OCI-LY7 (cell line): ENCODE measurements at regions not wholly inside any gene's neighbourhood (a gene's known extent, or its start where the extent isn't known, plus 50 kb on each side); places are given as distances from the start of the nearest gene placed in this dataset.
"Not testable (repeated sequence)": the region's sequence is repeated elsewhere in the genome, so short reads cannot be mapped to it uniquely, and the experiment has no call there.

Source experiments
- BruUV-seq: library from RNA; stranded (reverse); fragments of 400-500 nt; replicated peaks from 2 replicates; lab custom pipeline; 2021; lab: Mats Ljungman, UMichigan
- CTCF ChIA-PET: fragments of 300-600 bp; sonication (Branson Sonifier 250); formaldehyde crosslinking; loops from one replicate; lab custom pipeline; 2022; ENCODE audit warnings: antibody characterized with exemption; ENCODE audit not compliant: unreplicated experiment; lab: Charles Lee
- POLR2A ChIA-PET: fragments of 300-600 bp; sonication (Branson Sonifier 250); formaldehyde crosslinking; loops from one replicate; lab custom pipeline; 2022; ENCODE audit warnings: antibody characterized with exemption; lab: Charles Lee
- DNase-seq: peaks from one replicate; pipeline ENCODE4 v3.0.0-alpha.2; 2015; ENCODE audit warnings: low spot score
- H2AFZ ChIP-seq: fragments of 200-600 bp; sonication (generic), shearing (Covaris generic); 2 replicates; pipeline ENCODE4 v1.6.1; 2014; ENCODE audit warnings: mild to moderate bottlenecking, antibody characterized with exemption, low read length, moderate library complexity
- H3K27ac ChIP-seq: fragments of 200-600 bp; sonication (generic); 2 replicates; pipeline ENCODE4 v1.5.1; 2014; ENCODE audit warnings: mixed run types, low read depth, mild to moderate bottlenecking, moderate library complexity, low read length, inconsistent platforms; ENCODE audit not compliant: poor library complexity, severe bottlenecking
- H3K36me3 ChIP-seq: fragments of 200-600 bp; sonication (generic); 2 replicates; pipeline ENCODE4 v1.6.1; 2014; ENCODE audit warnings: mild to moderate bottlenecking, antibody characterized with exemption, low read length, moderate library complexity, mixed read lengths; ENCODE audit not compliant: insufficient read depth
- H3K4me1 ChIP-seq: fragments of 200-600 bp; sonication (generic); 2 replicates; pipeline ENCODE4 v1.5.1; 2014; ENCODE audit warnings: mild to moderate bottlenecking, low read length; ENCODE audit not compliant: insufficient read depth, poor library complexity, severe bottlenecking
- H3K4me2 ChIP-seq: fragments of 200-600 bp; sonication (generic); 2 replicates; pipeline ENCODE4 v1.6.1; 2014; ENCODE audit warnings: mild to moderate bottlenecking, low read length
- H3K4me3 ChIP-seq: fragments of 200-600 bp; sonication (generic); 2 replicates; pipeline ENCODE4 v1.5.1; 2014; ENCODE audit warnings: mild to moderate bottlenecking, low read depth, low read length; ENCODE audit not compliant: poor library complexity, severe bottlenecking
- H3K79me2 ChIP-seq: fragments of 200-600 bp; sonication (generic); 2 replicates; pipeline ENCODE4 v1.6.1; 2016; ENCODE audit warnings: low read depth, mild to moderate bottlenecking, low read length, moderate library complexity, mixed read lengths; ENCODE audit not compliant: insufficient read depth
- H3K9me2 ChIP-seq: fragments of 200-600 bp; sonication (generic); 2 replicates; pipeline ENCODE4 v1.6.1; 2016; ENCODE audit warnings: mild to moderate bottlenecking, low read length, mixed read lengths; ENCODE audit not compliant: insufficient read depth
- H3K9me3 ChIP-seq: fragments of 200-600 bp; sonication (generic); 2 replicates; pipeline ENCODE4 v1.6.1; 2014; ENCODE audit warnings: mild to moderate bottlenecking, mixed run types, low read length, mixed read lengths
- H4K20me1 ChIP-seq: fragments of 200-600 bp; sonication (generic); 2 replicates; pipeline ENCODE4 v1.6.1; 2014; ENCODE audit warnings: mild to moderate bottlenecking, antibody characterized with exemption, low read length, moderate library complexity, mixed read lengths; ENCODE audit not compliant: insufficient read depth
- EZH2phosphoT487 ChIP-seq: fragments of 200-600 bp; sonication (generic); IDR thresholded peaks from 2 replicates; pipeline ENCODE4 v1.6.1; 2018; ENCODE audit warnings: low read depth, borderline replicate concordance, mild to moderate bottlenecking, mixed run types, antibody characterized with exemption, low read length, moderate library complexity, mixed read lengths
- intact Hi-C: fragments of 100-400 bp; cut with micrococcal nuclease; formaldehyde crosslinking; loops from one replicate; pipeline ENCODE4 v1.10.0; 2022; ENCODE audit not compliant: unreplicated experiment
- TF ChIP-seq, protein P1 (sequence below): fragments of 200-600 bp; sonication (generic); conservative IDR thresholded peaks from 2 replicates; pipeline ENCODE4 v1.5.1; 2014; ENCODE audit warnings: mild to moderate bottlenecking, antibody characterized with exemption, low read length, moderate library complexity, mixed read lengths

DNA sequence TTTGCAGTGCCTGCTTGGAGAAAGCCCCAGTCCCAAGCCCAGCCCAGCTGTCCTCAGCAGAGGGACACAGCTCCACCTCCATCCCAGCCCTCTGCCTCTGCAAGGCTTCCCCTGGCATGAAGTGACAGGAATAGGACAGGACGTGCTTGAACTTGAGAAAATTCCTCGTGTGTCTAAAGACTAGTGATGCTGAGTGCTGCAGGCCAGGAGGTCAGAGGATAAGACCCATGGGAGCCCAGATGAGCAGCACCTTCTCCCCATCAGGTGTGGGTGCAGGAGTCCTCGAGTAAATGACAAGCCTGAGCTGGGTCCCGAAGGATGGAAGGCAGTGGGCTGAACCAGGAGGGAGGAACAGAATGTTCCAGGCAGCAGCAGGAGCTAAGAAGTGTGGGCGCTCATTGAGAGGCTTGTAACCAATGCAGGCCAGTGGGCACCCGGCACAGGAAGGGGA lies 67.8 kb upstream of the UXS1 start:
- no TSS peak for BruUV-seq
- Histone ChIP-seq H3K79me2 (no peaks in the 10 kb centered on the region), H3K4me1 (no peaks in the 10 kb centered on the region), H3K4me2 (no peak overlapping the region), H3K27ac (no peak overlapping the region), H3K9me3 (no peaks in the 10 kb centered on the region), H2AFZ (no peak overlapping the region), H4K20me1 (no peaks in the 10 kb centered on the region), H3K4me3 (no peak overlapping the region), H3K36me3 (no peaks in the 10 kb centered on the region), H3K9me2 (no peaks in the 10 kb centered on the region)
- CTCF ChIA-PET, result no interaction called here
- DNase-seq, result no peak
- POLR2A ChIA-PET, result no interaction called here
- intact Hi-C loops, result no loop called here
- TF ChIP-seq, protein P1, sequence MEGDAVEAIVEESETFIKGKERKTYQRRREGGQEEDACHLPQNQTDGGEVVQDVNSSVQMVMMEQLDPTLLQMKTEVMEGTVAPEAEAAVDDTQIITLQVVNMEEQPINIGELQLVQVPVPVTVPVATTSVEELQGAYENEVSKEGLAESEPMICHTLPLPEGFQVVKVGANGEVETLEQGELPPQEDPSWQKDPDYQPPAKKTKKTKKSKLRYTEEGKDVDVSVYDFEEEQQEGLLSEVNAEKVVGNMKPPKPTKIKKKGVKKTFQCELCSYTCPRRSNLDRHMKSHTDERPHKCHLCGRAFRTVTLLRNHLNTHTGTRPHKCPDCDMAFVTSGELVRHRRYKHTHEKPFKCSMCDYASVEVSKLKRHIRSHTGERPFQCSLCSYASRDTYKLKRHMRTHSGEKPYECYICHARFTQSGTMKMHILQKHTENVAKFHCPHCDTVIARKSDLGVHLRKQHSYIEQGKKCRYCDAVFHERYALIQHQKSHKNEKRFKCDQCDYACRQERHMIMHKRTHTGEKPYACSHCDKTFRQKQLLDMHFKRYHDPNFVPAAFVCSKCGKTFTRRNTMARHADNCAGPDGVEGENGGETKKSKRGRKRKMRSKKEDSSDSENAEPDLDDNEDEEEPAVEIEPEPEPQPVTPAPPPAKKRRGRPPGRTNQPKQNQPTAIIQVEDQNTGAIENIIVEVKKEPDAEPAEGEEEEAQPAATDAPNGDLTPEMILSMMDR, result no peak
- TF ChIP-seq EZH2phosphoT487, result no peak

DNA sequence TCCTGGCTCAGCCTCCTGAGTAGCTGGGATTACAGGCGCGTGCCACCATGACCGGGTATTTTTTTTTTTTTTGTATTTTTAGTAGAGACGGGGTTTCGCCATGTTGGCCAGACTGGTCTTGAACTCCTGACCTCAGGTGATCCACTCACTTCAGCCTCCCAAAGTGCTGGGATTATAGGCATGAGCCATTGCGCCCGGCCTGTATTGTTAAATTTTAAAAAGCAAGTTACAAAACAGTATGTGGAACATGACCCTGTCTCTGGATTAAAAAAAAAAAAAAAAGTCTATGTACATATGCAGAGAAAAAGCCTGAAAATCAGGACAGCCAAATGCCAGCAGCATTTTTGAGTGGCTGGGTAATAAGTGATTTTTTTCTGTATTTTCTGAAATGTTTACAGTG lies 64.8 kb upstream of the UXS1 start:
- intact Hi-C loops, H3K36me3 ChIP-seq, H3K9me3 ChIP-seq, H3K4me2 ChIP-seq, H3K4me1 ChIP-seq, H3K27ac ChIP-seq, H4K20me1 ChIP-seq, POLR2A ChIA-PET, H3K9me2 ChIP-seq, BruUV-seq, H2AFZ ChIP-seq, H3K4me3 ChIP-seq, DNase-seq, CTCF ChIA-PET, H3K79me2 ChIP-seq: not testable (repeated sequence)

DNA sequence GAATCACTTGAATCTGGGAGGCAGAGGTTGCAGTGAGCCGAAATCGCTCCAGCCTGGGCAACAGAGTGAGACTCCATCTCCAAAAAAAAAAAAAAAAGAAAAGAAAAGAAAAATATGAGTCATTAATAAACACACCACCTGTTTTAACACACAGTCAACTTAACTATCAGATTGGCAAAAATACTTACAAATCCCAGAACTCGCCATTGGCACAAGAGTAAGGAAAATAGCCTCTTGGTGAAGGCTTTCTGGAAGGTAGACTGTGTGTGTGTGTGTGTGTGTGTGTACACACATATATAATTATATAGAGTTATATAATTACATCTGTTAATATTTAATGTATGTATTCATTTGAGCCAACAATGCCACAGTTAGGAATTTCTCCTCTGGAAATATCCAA lies 63.7 kb upstream of the UXS1 start:
- Histone ChIP-seq H3K27ac (no peak overlapping the region), H3K9me2 (no peaks in the 10 kb centered on the region), H3K36me3 (no peaks in the 10 kb centered on the region), H3K79me2 (no peaks in the 10 kb centered on the region), H3K9me3 (no peaks in the 10 kb centered on the region), H3K4me2 (no peak overlapping the region), H3K4me3 (no peak overlapping the region), H2AFZ (no peak overlapping the region), H3K4me1 (no peaks in the 10 kb centered on the region), H4K20me1 (no peaks in the 10 kb centered on the region)
- POLR2A ChIA-PET, result no interaction called here
- intact Hi-C loops, result no loop called here
- no peak for DNase-seq
- TF ChIP-seq, protein P1, result no peak
- TF ChIP-seq EZH2phosphoT487, result no peak
- CTCF ChIA-PET, result no interaction called here
- BruUV-seq, result no TSS peak
